GM10248 (cell line): ENCODE measurements at regions not wholly inside any gene's neighbourhood (a gene's known extent, or its start where the extent isn't known, plus 50 kb on each side); places are given as distances from the start of the nearest gene placed in this dataset.

Experiments
- CTCF ChIA-PET: fragments of 300-600 bp; sonication (Branson Sonifier 250); formaldehyde crosslinking; extraction: SDS; loops from one replicate; lab custom pipeline; 2021; ENCODE audit warnings: antibody characterized with exemption; lab: Yijun Ruan, JAX
- POLR2A ChIA-PET: fragments of 350-650 bp; sonication (Branson Sonifier 250); formaldehyde crosslinking; extraction: SDS; loops from one replicate; lab custom pipeline; 2020; ENCODE audit warnings: antibody characterized with exemption; lab: Yijun Ruan, JAX
- DNase-seq: peaks from one replicate; pipeline ENCODE4 v3.0.0; 2012; ENCODE audit errors: extremely low spot score
- CTCF ChIP-seq: IDR thresholded peaks from 2 replicates; pipeline ENCODE4 v1.5.1; 2012; ENCODE audit warnings: mild to moderate bottlenecking, low read depth; ENCODE audit errors: extremely low read depth, missing control alignments, control extremely low read depth

GRCh38 chr22:27137871-27138337, 480.5 kb downstream of the MIAT start:
- POLR2A ChIA-PET, result no interaction called here
- TF ChIP-seq CTCF, result no peak
- CTCF ChIA-PET, result no interaction called here
- DNase-seq, result no peak

GRCh38 chr22:27138471-27138870, 481.1 kb downstream of the MIAT start:
- ChIA-PET POLR2A (no interaction called here), CTCF (no interaction called here)
- DNase-seq, result no peak
- TF ChIP-seq CTCF, result no peak

- CTCF ChIA-PET, result no interaction called here
- POLR2A ChIA-PET, result no interaction called here
- DNase-seq, result no peak
- no peak for TF ChIP-seq CTCF
Measured at GRCh38 chr22:27139935-27140511, 482.6 kb downstream of the MIAT start.

GRCh38 chr22:27142286-27142685, 484.9 kb downstream of the MIAT start:
- CTCF ChIA-PET, result no interaction called here
- POLR2A ChIA-PET, result no interaction called here
- no peak for DNase-seq
- TF ChIP-seq CTCF, result no peak

- DNase-seq, result no peak
- no peak for TF ChIP-seq CTCF
- POLR2A ChIA-PET, result no interaction called here
- CTCF ChIA-PET, result no interaction called here
Measured at GRCh38 chr22:27144321-27144720, 486.9 kb downstream of the MIAT start.

GRCh38 chr22:27146866-27147633, 489.7 kb downstream of the MIAT start:
- TF ChIP-seq CTCF, result no peak
- no peak for DNase-seq
- CTCF ChIA-PET, result no interaction called here
- POLR2A ChIA-PET, result no interaction called here

- POLR2A ChIA-PET, result no interaction called here
- no peak for TF ChIP-seq CTCF
- CTCF ChIA-PET, result no interaction called here
Measured at GRCh38 chr22:27148055-27148454, 490.7 kb downstream of the MIAT start.

More at GRCh38 chr22:27148055-27148454, 490.7 kb downstream of the MIAT start:
- DNase-seq, result no peak
